Breast epithelium (tissue), 4 donors: ENCODE measurements at regions not wholly inside any gene's neighbourhood (a gene's known extent, or its start where the extent isn't known, plus 50 kb on each side); places are given as distances from the start of the nearest gene placed in this dataset.

Experiments used
- DNase-seq, 2 donors: peaks; one replicate each; pipeline ENCODE4 v3.0.0-alpha.2; 2019; ENCODE audit warnings: low spot score in 2 of 2
- H3K27ac ChIP-seq, 2 donors: fragments of 200-600 bp; sonication (generic) in 1 of 2; one replicate each; pipeline ENCODE4 v1.5.1; 2016 to 2019; ENCODE audit warnings: mild to moderate bottlenecking in 1 of 2
- H3K27me3 ChIP-seq, 2 donors: fragments of 200-600 bp; sonication (generic) in 1 of 2; one replicate each; pipeline versions ENCODE4 v1.5.1 to v1.6.0; 2017 to 2019; ENCODE audit warnings: control low read depth in 1 of 2, mild to moderate bottlenecking in 1 of 2
- H3K36me3 ChIP-seq: fragments of 200-600 bp; one replicate; pipeline ENCODE4 v1.5.1; 2019
- H3K4me1 ChIP-seq, 2 donors: fragments of 200-600 bp; sonication (generic); one replicate each; pipeline ENCODE4 v1.5.1; 2016 to 2019; ENCODE audit warnings: control low read depth in 1 of 2
- H3K4me3 ChIP-seq, 3 donors: fragments of 200-600 bp; sonication (generic); 1 replicate in 2 of 3; 2 replicates in 1 of 3; pipeline ENCODE4 v1.5.1; 2016 to 2019; ENCODE audit warnings: mild to moderate bottlenecking in 3 of 3, moderate library complexity in 2 of 3
- H3K9me3 ChIP-seq, 2 donors: fragments of 200-600 bp; sonication (generic) in 1 of 2; one replicate each; pipeline ENCODE4 v1.5.1; 2016 to 2019; ENCODE audit warnings: control low read depth in 1 of 2
- POLR2A ChIP-seq: fragments of 450-650 bp; IDR thresholded peaks from one replicate; pipeline ENCODE4 v1.6.1; 2016; ENCODE audit warnings: antibody characterized with exemption, mild to moderate bottlenecking, moderate library complexity
- POLR2AphosphoS5 ChIP-seq, 3 donors: sonication (generic); formaldehyde crosslinking; IDR thresholded peaks; one replicate each; pipeline ENCODE4 v1.6.1; 2017; ENCODE audit warnings: antibody characterized with exemption in 3 of 3
- intact Hi-C: fragments of 100-400 bp; cut with DNase I; formaldehyde crosslinking; loops from one replicate; pipeline ENCODE4 v1.15.1; 2023; ENCODE audit warnings: low total_unique reads
- TF ChIP-seq, protein P1 (sequence below), 3 donors: fragments of 450-650 bp; IDR thresholded peaks; one replicate each; pipeline ENCODE4 v1.5.1; 2016 to 2017; ENCODE audit warnings: antibody characterized with exemption in 3 of 3, mild to moderate bottlenecking in 3 of 3, moderate library complexity in 3 of 3

DNA sequence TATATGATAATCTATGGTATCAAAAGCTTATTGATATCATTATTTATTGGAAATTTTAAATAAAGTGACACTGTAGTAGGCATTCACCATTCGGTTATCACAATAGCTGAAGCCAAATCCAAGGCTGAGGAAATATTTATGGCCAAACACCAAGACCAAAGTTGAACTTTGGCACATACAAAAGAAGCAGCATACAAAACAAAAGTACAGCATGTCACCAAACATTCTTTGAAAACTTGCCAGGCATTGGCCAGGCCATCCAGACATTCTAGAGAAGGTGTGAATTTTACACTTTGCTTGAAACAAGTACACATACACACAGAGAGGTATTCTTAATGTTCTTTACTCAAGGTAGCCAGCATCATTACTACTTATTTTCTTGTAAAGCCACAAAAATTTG, 544.4 kb upstream of the CXADR start:
- Histone ChIP-seq H3K4me3 (no peak overlapping the region), H3K27me3 (no peaks in the 10 kb centered on the region), H3K27ac (no peak overlapping the region), H3K4me1 (no peaks in the 10 kb centered on the region), H3K9me3 (peaks cover 9 to 13% of the 10 kb centered on the region in 2 donors), H3K36me3 (no peaks in the 10 kb centered on the region)
- intact Hi-C loops = no loop called here
- TF ChIP-seq POLR2A (no peak), POLR2AphosphoS5 (IDR thresholded peaks at IDR 0.05) (no peak)
- TF ChIP-seq, protein P1, sequence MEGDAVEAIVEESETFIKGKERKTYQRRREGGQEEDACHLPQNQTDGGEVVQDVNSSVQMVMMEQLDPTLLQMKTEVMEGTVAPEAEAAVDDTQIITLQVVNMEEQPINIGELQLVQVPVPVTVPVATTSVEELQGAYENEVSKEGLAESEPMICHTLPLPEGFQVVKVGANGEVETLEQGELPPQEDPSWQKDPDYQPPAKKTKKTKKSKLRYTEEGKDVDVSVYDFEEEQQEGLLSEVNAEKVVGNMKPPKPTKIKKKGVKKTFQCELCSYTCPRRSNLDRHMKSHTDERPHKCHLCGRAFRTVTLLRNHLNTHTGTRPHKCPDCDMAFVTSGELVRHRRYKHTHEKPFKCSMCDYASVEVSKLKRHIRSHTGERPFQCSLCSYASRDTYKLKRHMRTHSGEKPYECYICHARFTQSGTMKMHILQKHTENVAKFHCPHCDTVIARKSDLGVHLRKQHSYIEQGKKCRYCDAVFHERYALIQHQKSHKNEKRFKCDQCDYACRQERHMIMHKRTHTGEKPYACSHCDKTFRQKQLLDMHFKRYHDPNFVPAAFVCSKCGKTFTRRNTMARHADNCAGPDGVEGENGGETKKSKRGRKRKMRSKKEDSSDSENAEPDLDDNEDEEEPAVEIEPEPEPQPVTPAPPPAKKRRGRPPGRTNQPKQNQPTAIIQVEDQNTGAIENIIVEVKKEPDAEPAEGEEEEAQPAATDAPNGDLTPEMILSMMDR (IDR thresholded peaks at IDR 0.05) = no peak
- DNase-seq = no peak

DNA sequence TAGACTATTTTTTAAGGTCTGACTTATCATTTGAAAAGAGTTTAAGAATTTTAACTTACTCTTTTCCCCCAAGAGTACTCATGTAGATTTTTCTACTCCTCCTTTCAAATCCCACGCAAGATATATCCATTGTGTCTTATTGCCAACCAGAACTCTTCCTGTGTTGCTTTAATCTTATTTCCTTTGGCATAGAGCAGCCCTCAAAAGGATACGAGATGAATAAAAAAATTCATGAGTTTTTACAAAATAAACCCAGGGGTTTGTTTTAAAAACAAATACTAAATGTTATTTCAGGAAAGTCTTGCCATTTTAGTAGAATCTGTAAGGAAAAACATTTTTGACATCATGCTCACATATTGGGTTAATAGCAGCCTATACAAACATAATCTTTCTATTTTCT, 543.2 kb upstream of the CXADR start:
- Histone ChIP-seq H3K36me3 (no peaks in the 10 kb centered on the region), H3K4me1 (no peaks in the 10 kb centered on the region), H3K27ac (no peak overlapping the region), H3K4me3 (no peak overlapping the region), H3K9me3 (peaks cover 9 to 11% of the 10 kb centered on the region in 2 donors), H3K27me3 (no peaks in the 10 kb centered on the region)
- no peak for TF ChIP-seq POLR2AphosphoS5 (IDR thresholded peaks at IDR 0.05)
- TF ChIP-seq, protein P1 (IDR thresholded peaks at IDR 0.05) = no peak
- no peak for TF ChIP-seq POLR2A
- intact Hi-C loops = no loop called here
- DNase-seq = no peak

DNA sequence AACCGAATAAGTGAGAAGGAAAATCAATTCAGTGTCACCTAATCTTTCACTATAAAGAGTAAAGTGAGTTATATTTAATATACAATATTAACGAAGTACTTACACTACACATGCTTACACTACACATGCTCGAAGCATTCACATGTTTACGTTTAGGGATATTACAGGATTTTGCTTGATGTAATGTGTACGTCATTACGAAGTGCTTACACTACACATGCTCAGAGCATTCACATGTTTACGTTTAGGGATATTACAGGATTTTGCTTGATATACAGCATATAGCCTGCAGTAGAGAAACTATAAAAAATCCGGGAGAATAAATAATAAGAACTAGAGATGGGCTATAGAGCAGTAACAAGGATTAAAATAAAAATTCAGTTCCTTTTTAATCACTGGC, 538.8 kb upstream of the CXADR start:
- Histone ChIP-seq H3K27ac (no peak overlapping the region), H3K27me3 (no peaks in the 10 kb centered on the region), H3K4me3 (no peak overlapping the region), H3K4me1 (no peaks in the 10 kb centered on the region), H3K36me3 (no peaks in the 10 kb centered on the region), H3K9me3 (no peaks in the 10 kb centered on the region)
- no peak for DNase-seq
- intact Hi-C loops = no loop called here
- TF ChIP-seq, protein P1 (IDR thresholded peaks at IDR 0.05) = no peak
- TF ChIP-seq POLR2A (no peak), POLR2AphosphoS5 (IDR thresholded peaks at IDR 0.05) (no peak)

DNA sequence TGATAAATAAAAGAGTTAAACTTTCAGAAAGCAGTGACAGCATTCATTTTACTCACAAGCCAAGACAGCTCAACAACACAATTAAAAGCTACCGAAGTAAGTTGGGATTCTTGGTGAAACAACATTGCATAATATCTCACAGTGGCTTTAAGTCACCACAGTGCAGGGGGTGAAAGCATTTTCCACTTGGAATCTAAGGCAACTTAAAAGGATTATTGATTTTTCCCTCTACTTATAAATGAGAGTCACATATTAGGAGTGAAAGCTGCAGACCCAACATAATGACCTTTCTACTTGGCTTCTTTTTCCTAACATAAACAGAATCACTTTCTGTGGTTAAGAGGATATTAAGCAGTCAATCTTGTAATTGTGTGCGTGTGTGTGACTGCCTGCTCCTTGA, 536.6 kb upstream of the CXADR start:
- Histone ChIP-seq H3K4me1 (no peaks in the 10 kb centered on the region), H3K36me3 (no peaks in the 10 kb centered on the region), H3K4me3 (no peak overlapping the region), H3K9me3 (no peaks in the 10 kb centered on the region), H3K27me3 (no peaks in the 10 kb centered on the region), H3K27ac (no peak overlapping the region)
- intact Hi-C loops = no loop called here
- TF ChIP-seq POLR2AphosphoS5 (IDR thresholded peaks at IDR 0.05) (no peak), POLR2A (no peak)
- TF ChIP-seq, protein P1 (IDR thresholded peaks at IDR 0.05) = no peak
- no peak for DNase-seq

DNA sequence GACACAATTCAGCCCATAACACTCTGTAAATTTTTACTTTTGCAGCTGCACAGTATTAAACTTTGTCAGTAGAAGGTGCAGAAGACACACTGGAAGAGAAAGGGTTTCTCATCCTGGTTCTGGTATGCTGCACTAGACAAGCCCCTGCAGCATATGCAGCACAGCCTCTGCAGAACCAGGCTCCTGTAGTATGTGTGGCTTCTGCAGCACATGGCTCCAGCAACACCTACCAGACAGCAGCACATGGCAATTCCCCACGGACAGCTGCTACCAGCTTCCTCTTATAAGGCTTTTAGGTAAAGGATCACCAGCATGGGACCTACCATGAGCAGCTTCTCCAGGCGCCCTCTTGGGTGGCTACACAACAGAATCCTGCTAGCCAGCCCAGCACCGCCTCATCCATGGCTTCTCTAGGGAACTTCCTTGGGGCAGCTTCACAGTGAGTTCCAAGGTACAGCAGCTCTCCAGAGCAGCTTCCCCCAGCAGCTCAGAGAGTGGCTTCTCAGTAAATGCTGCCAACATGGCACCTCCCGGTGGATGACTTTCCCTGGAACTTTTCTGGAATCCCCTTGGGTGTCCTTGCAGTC, 534.4 kb upstream of the CXADR start:
- H3K27ac ChIP-seq = no peak overlapping the region
- H3K4me1 ChIP-seq = no peaks in the 10 kb centered on the region
- TF ChIP-seq POLR2AphosphoS5 (IDR thresholded peaks at IDR 0.05) = no peak
- TF ChIP-seq, protein P1 (IDR thresholded peaks at IDR 0.05) = no peak
- no peak for TF ChIP-seq POLR2A
- H3K36me3 ChIP-seq = no peaks in the 10 kb centered on the region
- intact Hi-C loops = no loop called here
- H3K4me3 ChIP-seq = no peak overlapping the region
- H3K9me3 ChIP-seq = no peaks in the 10 kb centered on the region
- DNase-seq = no peak
- H3K27me3 ChIP-seq = no peaks in the 10 kb centered on the region
